ENCODE measurements at regions not wholly inside any gene's neighbourhood (a gene's known extent, or its start where the extent isn't known, plus 50 kb on each side); places are given as distances from the start of the nearest gene placed in this dataset.
A peak's percentile ranks its signal among the peaks of the same experiment; 100 is the strongest.
"Not testable (repeated sequence)": the region's sequence is repeated elsewhere in the genome, so short reads cannot be mapped to it uniquely, and the experiment has no call there.

- Mint-ChIP-seq H3K4me3 (no peak overlapping the region), H3K27me3 (peaks cover 15% of the 10 kb centered on the region)
These were observed 69.9 kb upstream of the COG2 start for GRCh38 chr1:230572121-230573105.

DNA sequence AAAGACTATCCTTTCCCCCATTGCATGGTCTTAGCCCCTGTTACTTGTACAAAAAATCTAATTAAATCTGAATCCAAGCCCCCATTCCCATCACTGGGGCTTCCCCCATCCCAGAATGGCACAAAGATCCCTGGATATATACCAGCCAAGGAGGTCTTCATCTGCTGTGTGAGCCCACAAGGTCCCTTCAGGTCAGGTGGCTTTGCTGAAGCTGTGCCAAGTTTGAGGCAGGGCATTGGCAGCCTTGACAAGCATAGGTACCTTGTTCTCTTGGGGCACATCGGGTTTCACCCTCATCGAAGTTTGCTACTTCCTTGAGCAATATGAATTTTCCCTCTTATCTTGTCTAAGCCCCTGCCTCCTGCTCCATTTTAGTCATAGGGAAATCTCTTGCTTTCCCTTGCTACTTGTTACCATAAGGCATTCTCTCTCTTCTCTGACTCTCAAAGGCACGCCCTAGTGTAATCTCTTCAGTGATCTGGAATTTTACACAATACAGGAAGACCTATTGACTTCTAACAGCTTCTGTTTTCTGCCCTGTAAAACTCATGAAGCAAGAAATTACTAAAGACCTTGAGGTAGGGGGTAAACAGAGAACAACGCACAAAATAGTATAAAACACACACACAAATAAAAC lies 71.4 kb upstream of the COG2 start:
- H3K27me3 Mint-ChIP-seq, result peaks cover 17% of the 10 kb centered on the region
- H3K27ac Mint-ChIP-seq, result no peak overlapping the region
- ATAC-seq (no peak), DNase-seq (no peak)
- POLR2A ChIA-PET, result no interaction called here
- intact Hi-C loops (cut with DNase I, micrococcal nuclease), result no loop called here
- no peaks in the 10 kb centered on the region for H3K9me3 Mint-ChIP-seq (ENCODE audit: low read depth)
- H3K4me1 Mint-ChIP-seq, result peaks cover 8% of the 10 kb centered on the region
- no peaks in the 10 kb centered on the region for H3K36me3 Mint-ChIP-seq (ENCODE audit: low read depth)
- CTCF ChIA-PET, result interaction anchor here (1.1 kb wide), 1 partner anchor 71 kb away, joined by 3 read pairs; no protein-coding TSS in a partner anchor
- no peak overlapping the region for H3K4me3 Mint-ChIP-seq

More at GRCh38 chr1:230572121-230573105, 69.9 kb upstream of the COG2 start:
- no peaks in the 10 kb centered on the region for H3K36me3 Mint-ChIP-seq (ENCODE audit: low read depth)
- H3K27ac Mint-ChIP-seq, result no peak overlapping the region
- ChIA-PET CTCF (interaction anchor here (1.1 kb wide), 1 partner anchor 69 kb away, joined by 3 read pairs; no protein-coding TSS in a partner anchor), POLR2A (no interaction called here)
- no peaks in the 10 kb centered on the region for H3K9me3 Mint-ChIP-seq (ENCODE audit: low read depth)
- peaks cover 8% of the 10 kb centered on the region for H3K4me1 Mint-ChIP-seq
- DNase-seq (no peak), ATAC-seq (no peak)
- intact Hi-C loops (cut with DNase I, micrococcal nuclease), result no loop called here

- peaks cover 8% of the 10 kb centered on the region for H3K4me1 Mint-ChIP-seq
- H3K36me3 Mint-ChIP-seq (ENCODE audit: low read depth), result no peaks in the 10 kb centered on the region
- no peak overlapping the region for H3K27ac Mint-ChIP-seq
- H3K27me3 Mint-ChIP-seq, result peaks cover 20% of the 10 kb centered on the region
- intact Hi-C loops (cut with DNase I, micrococcal nuclease), result no loop called here
- no peaks in the 10 kb centered on the region for H3K9me3 Mint-ChIP-seq (ENCODE audit: low read depth)
- ATAC-seq, result no peak
- H3K4me3 Mint-ChIP-seq, result no peak overlapping the region
- ChIA-PET CTCF (no interaction called here), POLR2A (no interaction called here)
- no peak for DNase-seq
These were observed 73.1 kb upstream of the COG2 start for GRCh38 chr1:230569201-230569600.

DNA sequence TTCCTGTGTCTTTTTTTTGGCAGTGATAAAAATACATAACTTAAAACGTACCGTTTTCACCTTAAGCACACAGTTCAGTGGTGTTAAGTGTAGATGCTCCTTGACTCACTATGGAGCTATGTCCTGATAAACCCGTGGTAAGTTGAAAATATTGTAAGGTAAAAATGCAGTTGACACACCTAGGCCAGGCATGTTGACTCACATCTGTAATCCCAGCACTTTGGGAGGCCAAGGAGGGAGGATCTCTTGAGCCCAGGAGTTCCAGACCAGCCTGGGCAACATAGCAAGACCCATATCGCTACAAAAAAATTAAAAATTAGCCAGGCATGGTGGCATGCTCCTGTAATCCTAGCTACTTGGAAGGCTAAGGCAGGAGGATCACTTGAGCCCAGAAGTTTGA lies 73.6 kb upstream of the COG2 start:
- Mint-ChIP-seq H3K27me3 (peaks cover 23% of the 10 kb centered on the region), H3K4me1 (peaks cover 8% of the 10 kb centered on the region), H3K9me3 (ENCODE audit: low read depth) (no peaks in the 10 kb centered on the region), H3K4me3 (no peak overlapping the region), H3K36me3 (ENCODE audit: low read depth) (no peaks in the 10 kb centered on the region), H3K27ac (no peak overlapping the region)
- ChIA-PET POLR2A (no interaction called here), CTCF (no interaction called here)
- ATAC-seq, result no peak
- DNase-seq, result no peak
- intact Hi-C loops (cut with DNase I, micrococcal nuclease), result no loop called here

DNA sequence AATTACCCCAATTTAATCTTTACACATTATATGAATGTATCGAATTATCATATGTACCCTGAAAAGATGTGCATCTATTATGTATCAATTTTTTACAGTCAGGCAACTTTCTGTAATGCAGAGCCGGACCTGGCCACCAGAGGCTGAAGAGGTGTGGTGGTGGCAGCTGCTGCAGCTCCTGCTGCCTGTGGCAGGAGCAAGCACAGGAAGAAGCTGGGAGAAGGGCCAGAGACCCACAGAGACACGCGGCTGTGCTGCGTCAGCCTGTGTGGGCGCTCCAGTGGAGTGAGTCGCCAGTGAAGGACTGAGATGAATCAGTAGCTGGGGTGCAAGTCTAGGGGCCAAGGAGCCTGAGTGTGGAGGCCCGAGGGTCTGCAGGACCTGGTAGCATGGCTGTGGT lies 74.3 kb upstream of the COG2 start:
- ChIA-PET POLR2A (no interaction called here), CTCF (no interaction called here)
- intact Hi-C loops (cut with DNase I, micrococcal nuclease), result no loop called here
- no peak overlapping the region for H3K27ac Mint-ChIP-seq
- H3K36me3 Mint-ChIP-seq (ENCODE audit: low read depth), result no peaks in the 10 kb centered on the region
- H3K27me3 Mint-ChIP-seq, result peaks cover 27% of the 10 kb centered on the region
- DNase-seq (peak; percentile 63), ATAC-seq (peak; percentile 82)
- no peak overlapping the region for H3K4me3 Mint-ChIP-seq
- H3K9me3 Mint-ChIP-seq (ENCODE audit: low read depth), result no peaks in the 10 kb centered on the region
- peaks cover 8% of the 10 kb centered on the region for H3K4me1 Mint-ChIP-seq

DNA sequence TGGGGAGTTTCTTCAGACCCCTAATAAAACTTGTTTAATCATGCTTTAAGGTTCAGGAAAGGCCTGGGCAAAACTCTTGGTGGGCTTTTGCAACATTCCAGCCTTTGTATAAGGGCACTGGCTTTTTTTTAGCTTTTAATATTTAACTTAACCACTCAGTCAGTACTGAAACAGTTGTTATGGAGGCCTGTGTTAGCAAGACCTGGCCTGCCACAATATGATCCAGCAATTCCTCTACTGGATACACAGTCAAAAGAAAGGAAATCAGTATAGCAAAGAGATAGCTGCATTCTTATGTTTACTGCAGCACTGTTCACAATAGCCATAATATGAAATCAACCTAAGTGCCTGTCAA lies 75.1 kb upstream of the COG2 start:
- no peak for DNase-seq
- POLR2A ChIA-PET, result no interaction called here
- intact Hi-C loops (cut with DNase I, micrococcal nuclease), result no loop called here
- CTCF ChIA-PET, result interaction anchor here (0.7 kb wide), 1 partner anchor 55 kb away, joined by 3 read pairs; no protein-coding TSS in a partner anchor
- Mint-ChIP-seq H3K4me1 (peaks cover 8% of the 10 kb centered on the region), H3K27ac (no peak overlapping the region), H3K4me3 (no peak overlapping the region), H3K27me3 (peaks cover 29% of the 10 kb centered on the region), H3K9me3 (ENCODE audit: low read depth) (no peaks in the 10 kb centered on the region), H3K36me3 (ENCODE audit: low read depth) (no peaks in the 10 kb centered on the region)
- ATAC-seq, result no peak

DNA sequence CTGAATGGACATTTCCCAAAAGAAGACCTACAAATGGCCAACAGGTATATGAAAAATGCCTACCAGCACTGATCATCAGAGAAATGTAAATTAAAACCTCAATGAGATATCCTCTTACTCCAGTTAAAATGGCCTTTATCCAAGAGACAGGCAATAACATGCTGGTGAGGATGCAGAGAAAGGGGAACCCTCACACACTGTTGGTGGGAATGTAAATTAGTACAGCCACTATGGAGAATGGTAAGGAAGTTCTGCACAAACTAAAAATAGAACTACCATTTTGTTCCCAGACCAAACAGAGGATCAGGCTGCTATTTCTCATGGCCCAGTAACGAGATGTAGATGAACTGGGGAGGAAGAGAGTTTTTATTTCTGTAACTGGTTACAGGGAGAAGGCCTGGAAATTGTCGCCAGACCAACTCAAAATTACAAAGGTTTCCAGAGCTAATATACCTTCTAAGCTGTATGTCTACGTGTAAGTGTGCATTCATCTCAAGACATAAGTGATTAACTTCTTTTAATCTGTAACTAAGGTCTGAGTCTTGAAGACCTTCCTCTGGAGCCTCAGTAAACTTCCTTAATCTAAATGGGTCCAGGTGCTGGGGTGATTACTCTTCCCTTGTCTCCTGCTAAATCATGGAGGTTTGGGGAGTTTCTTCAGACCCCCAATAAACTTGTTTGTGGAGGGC lies 75.6 kb upstream of the COG2 start:
- H3K27me3 Mint-ChIP-seq, result peaks cover 29% of the 10 kb centered on the region
- ATAC-seq; H3K36me3 Mint-ChIP-seq (ENCODE audit: low read depth); DNase-seq; POLR2A ChIA-PET; H3K27ac Mint-ChIP-seq; H3K4me3 Mint-ChIP-seq; H3K9me3 Mint-ChIP-seq (ENCODE audit: low read depth); intact Hi-C loops (cut with DNase I, micrococcal nuclease); H3K4me1 Mint-ChIP-seq: not testable (repeated sequence)
- CTCF ChIA-PET, result interaction anchor here (0.7 kb wide), 1 partner anchor 55 kb away, joined by 3 read pairs; no protein-coding TSS in a partner anchor

DNA sequence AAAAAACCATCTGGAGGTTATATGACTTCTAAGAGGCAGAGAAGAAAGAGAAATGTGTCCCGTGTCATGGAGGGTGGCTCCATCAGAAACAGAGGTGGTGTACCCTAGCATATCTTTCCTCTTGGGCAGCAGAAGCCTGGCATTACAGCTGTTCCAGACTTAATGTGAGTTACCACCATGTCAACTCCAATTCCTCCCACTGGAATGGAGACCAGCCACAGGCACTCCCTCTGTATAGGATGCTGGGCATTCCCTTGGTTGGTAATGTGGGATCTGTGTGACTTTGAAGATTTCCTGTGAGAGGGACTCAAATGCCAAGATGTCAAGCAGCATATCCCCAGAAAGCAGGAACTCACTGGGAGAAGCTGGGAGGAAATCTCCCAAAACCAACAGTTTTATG lies 77.1 kb upstream of the COG2 start:
- Mint-ChIP-seq H3K4me3 (no peak overlapping the region), H3K27ac (no peak overlapping the region), H3K9me3 (ENCODE audit: low read depth) (no peaks in the 10 kb centered on the region), H3K4me1 (peaks cover 8% of the 10 kb centered on the region), H3K27me3 (peaks cover 27% of the 10 kb centered on the region), H3K36me3 (ENCODE audit: low read depth) (no peaks in the 10 kb centered on the region)
- ATAC-seq, result no peak
- no peak for DNase-seq
- intact Hi-C loops (cut with DNase I, micrococcal nuclease), result no loop called here
- POLR2A ChIA-PET, result no interaction called here
- CTCF ChIA-PET, result no interaction called here

- intact Hi-C loops (cut with DNase I, micrococcal nuclease), result no loop called here
- ChIA-PET CTCF (no interaction called here), POLR2A (no interaction called here)
- H3K27ac Mint-ChIP-seq, result no peak overlapping the region
- no peaks in the 10 kb centered on the region for H3K9me3 Mint-ChIP-seq (ENCODE audit: low read depth)
- H3K4me1 Mint-ChIP-seq, result peaks cover 7% of the 10 kb centered on the region
- no peak overlapping the region for H3K4me3 Mint-ChIP-seq
- no peaks in the 10 kb centered on the region for H3K36me3 Mint-ChIP-seq (ENCODE audit: low read depth)
- no peak for ATAC-seq
- H3K27me3 Mint-ChIP-seq, result peaks cover 25% of the 10 kb centered on the region
- no peak for DNase-seq
These were observed 78.7 kb upstream of the COG2 start for GRCh38 chr1:230563591-230563990.

GRCh38 chr1:230561570-230561969 lies 80.7 kb upstream of the COG2 start:
- Mint-ChIP-seq H3K9me3 (ENCODE audit: low read depth) (no peaks in the 10 kb centered on the region), H3K36me3 (ENCODE audit: low read depth) (no peaks in the 10 kb centered on the region), H3K4me3 (no peak overlapping the region), H3K4me1 (no peaks in the 10 kb centered on the region), H3K27me3 (peaks cover 32% of the 10 kb centered on the region), H3K27ac (no peak overlapping the region)
- ChIA-PET POLR2A (no interaction called here), CTCF (no interaction called here)
- DNase-seq, result no peak
- no peak for ATAC-seq
- intact Hi-C loops (cut with DNase I, micrococcal nuclease), result no loop called here

DNA sequence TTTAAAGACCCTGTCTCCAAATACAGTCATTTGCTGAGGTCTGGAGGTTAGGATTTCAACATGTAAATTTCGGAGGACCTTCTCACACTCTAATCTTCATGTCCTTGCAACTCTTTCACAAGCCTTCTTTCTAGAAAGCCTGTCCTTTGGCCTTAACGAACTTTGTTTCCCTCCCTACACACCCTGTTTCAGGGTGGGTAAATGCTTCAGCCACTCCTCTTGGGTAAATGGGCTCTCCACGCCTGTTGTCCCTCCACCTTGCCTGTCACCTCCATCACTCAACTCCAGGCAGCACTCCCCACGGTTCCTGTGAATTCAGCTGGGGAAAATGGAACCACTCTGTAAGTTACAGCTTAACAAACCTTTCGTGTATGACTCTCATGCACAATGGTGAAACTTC lies 84.0 kb upstream of the COG2 start:
- Mint-ChIP-seq H3K36me3 (ENCODE audit: low read depth) (no peaks in the 10 kb centered on the region), H3K4me3 (no peak overlapping the region), H3K9me3 (ENCODE audit: low read depth) (no peaks in the 10 kb centered on the region), H3K4me1 (peaks cover 7% of the 10 kb centered on the region), H3K27ac (no peak overlapping the region), H3K27me3 (peaks cover 21% of the 10 kb centered on the region)
- DNase-seq (no peak), ATAC-seq (no peak)
- CTCF ChIA-PET, result interaction anchor here (0.7 kb wide), 1 partner anchor 1671 kb away, joined by 3 read pairs; no protein-coding TSS in a partner anchor
- POLR2A ChIA-PET, result no interaction called here
- intact Hi-C loops (cut with DNase I, micrococcal nuclease), result no loop called here
